HepG2 (cell line): ENCODE measurements at regions not wholly inside any gene's neighbourhood (a gene's known extent, or its start where the extent isn't known, plus 50 kb on each side); places are given as distances from the start of the nearest gene placed in this dataset.

Source experiments
- ATAD3A ChIP-seq: sonication (generic); formaldehyde crosslinking; IDR thresholded peaks from 2 replicates; pipeline ENCODE4 v1.4.0; 2020; ENCODE audit warnings: missing genetic modification reagents
- BRCA1 ChIP-seq: sonication (generic); formaldehyde crosslinking; IDR thresholded peaks from 2 replicates; pipeline ENCODE4 v1.4.0; 2020; ENCODE audit warnings: missing genetic modification reagents
- CHD4 ChIP-seq: fragments of 200-600 bp; sonication (generic); IDR thresholded peaks from 2 replicates; pipeline ENCODE4 v1.7.0; 2017; ENCODE audit warnings: mild to moderate bottlenecking, low read length, borderline replicate concordance
- ETV6 ChIP-seq: sonication (generic); formaldehyde crosslinking; conservative IDR thresholded peaks from 2 replicates; pipeline ENCODE4 v1.4.0; 2020; ENCODE audit warnings: missing genetic modification reagents
- FOXA1 ChIP-seq, 2 experiments: fragments of 450-650 bp in 1 of 2; sonication (generic) in 1 of 2; formaldehyde crosslinking in 1 of 2; IDR thresholded peaks; 2 replicates each; pipeline versions ENCODE4 v1.4.0 to v1.6.1; 2016 to 2020; ENCODE audit warnings: missing genetic modification reagents in 1 of 2
- PHF8 ChIP-seq: sonication (generic); formaldehyde crosslinking; IDR thresholded peaks from 2 replicates; pipeline ENCODE4 v1.5.0; 2020; ENCODE audit warnings: missing genetic modification reagents
- RNF2 ChIP-seq: fragments of 450-650 bp; conservative IDR thresholded peaks from 2 replicates; pipeline ENCODE4 v1.6.1; 2016; ENCODE audit warnings: low read depth
- U2AF2 ChIP-seq: fragments of 200-400 bp; formaldehyde crosslinking; IDR thresholded peaks from 2 replicates; pipeline ENCODE4 v1.6.1; 2017; ENCODE audit warnings: low read depth, mild to moderate bottlenecking, low read length
- ZBTB20 ChIP-seq: sonication (generic); formaldehyde crosslinking; IDR thresholded peaks from 2 replicates; pipeline ENCODE4 v1.8.1; 2023; ENCODE audit warnings: missing genetic modification reagents, low read depth, mild to moderate bottlenecking, borderline replicate concordance
- ZBTB8A ChIP-seq: sonication (generic); formaldehyde crosslinking; IDR thresholded peaks from 2 replicates; pipeline ENCODE4 v1.4.0; 2020; ENCODE audit warnings: mild to moderate bottlenecking, low read depth, missing genetic modification reagents, borderline replicate concordance
- ZNF367 ChIP-seq: sonication (generic); formaldehyde crosslinking; IDR thresholded peaks from 2 replicates; pipeline ENCODE4 v1.4.0; 2020; ENCODE audit warnings: missing genetic modification reagents, borderline replicate concordance
- TF ChIP-seq, protein P1 (sequence below): sonication (generic); formaldehyde crosslinking; conservative IDR thresholded peaks from 2 replicates; pipeline ENCODE4 v1.8.0; 2022; ENCODE audit warnings: missing genetic modification reagents

DNA sequence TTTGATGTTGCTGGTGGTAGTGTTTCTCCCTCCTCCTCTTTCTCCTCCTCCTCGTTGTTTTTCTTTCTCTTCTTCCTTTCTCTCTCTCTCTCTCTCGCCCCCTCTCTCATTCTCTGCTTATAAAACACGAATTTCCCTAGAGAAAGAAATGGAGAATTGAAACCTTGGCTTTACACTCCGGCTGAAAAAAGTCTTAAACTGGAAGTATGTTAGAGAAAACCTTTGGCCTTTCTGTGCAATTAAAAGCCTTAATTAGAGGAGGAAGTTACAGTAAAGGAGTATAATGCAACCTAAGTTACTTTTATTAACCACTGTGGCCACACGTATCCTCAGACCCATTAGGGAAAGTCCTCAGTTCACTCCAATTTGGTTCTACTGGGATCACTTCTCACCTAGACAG is 501.7 kb upstream of the SORCS1 start:
- TF ChIP-seq FOXA1 (IDR thresholded peaks at IDR 0.05) (no peak), FOXA1 (CRISPR knock-in tag; IDR thresholded peaks at IDR 0.05) (no peak), PHF8 (no peak), BRCA1 (CRISPR knock-in tag) (no peak), ZBTB8A (CRISPR knock-in tag) (no peak), ZNF367 (CRISPR knock-in tag) (no peak), CHD4 (no peak), ATAD3A (no peak), RNF2 (no peak), ETV6 (CRISPR knock-in tag) (no peak), ZBTB20 (CRISPR knock-in tag) (no peak), U2AF2 (no peak)
- TF ChIP-seq, protein P1, sequence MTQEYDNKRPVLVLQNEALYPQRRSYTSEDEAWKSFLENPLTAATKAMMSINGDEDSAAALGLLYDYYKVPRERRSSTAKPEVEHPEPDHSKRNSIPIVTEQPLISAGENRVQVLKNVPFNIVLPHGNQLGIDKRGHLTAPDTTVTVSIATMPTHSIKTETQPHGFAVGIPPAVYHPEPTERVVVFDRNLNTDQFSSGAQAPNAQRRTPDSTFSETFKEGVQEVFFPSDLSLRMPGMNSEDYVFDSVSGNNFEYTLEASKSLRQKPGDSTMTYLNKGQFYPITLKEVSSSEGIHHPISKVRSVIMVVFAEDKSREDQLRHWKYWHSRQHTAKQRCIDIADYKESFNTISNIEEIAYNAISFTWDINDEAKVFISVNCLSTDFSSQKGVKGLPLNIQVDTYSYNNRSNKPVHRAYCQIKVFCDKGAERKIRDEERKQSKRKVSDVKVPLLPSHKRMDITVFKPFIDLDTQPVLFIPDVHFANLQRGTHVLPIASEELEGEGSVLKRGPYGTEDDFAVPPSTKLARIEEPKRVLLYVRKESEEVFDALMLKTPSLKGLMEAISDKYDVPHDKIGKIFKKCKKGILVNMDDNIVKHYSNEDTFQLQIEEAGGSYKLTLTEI (CRISPR knock-in tag), result no peak
